ENCODE measurements at regions not wholly inside any gene's neighbourhood (a gene's known extent, or its start where the extent isn't known, plus 50 kb on each side); places are given as distances from the start of the nearest gene placed in this dataset.
"Not testable (repeated sequence)": the region's sequence is repeated elsewhere in the genome, so short reads cannot be mapped to it uniquely, and the experiment has no call there.

DNA sequence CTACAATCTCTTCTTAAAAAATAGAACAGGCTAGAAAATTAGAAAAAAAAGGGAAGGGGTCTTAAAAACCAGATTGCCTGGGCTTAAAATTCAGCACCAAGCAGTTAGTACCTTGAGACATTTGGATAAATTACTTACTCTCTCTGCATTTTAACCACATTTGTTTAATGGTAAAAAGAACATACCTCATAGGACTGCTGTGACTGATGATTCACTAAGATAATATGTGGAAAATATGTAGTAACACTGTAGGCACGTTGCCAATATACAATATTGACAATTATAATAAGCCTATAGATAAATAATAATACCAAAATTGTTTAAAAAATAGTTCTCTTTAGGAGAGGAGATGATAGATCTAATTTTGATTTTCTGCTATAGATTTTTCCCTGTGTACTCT is 750.4 kb downstream of the TENT5A start:
- DNase-seq (ENCODE audit: low spot score), result no peak

DNA sequence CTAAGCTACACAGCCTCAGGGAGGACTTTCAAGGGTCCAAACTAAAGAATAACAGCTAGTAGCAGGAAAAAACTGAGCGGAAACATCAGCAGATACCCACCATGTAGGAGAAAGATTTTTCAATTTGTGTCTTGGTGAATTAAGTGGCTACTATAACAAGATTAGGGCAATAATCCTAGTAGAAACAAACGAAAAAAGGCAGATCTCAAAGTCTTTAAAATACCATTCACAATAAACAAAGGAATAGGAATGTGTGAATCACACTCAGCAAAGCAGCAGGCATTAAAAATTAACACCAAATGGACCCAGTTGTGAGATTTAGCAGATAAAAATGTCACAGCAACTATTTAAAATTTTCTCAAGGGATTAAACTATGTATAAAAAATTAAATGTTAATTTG is 761.2 kb downstream of the TENT5A start:
- DNase-seq (ENCODE audit: low spot score), result no peak

DNA sequence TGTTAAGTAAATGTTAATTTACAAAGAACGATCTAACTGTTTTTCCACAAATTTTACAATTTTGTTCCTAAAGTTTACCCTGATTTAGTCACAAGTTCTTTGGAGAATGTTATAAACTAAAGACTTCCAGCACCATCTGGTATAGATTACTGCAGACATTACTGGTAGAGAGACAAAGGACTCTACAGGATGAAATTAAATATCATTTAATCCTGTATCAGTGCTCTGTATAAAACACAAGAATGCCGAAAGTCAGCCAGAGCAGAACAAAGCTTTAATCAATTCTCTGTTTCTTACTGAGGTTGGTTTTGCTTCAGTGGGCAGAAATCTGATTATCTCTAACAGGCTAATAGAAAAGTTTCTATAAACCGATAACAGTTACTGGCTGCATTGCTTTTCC is 763.6 kb downstream of the TENT5A start:
- no peak for DNase-seq (ENCODE audit: low spot score)

DNA sequence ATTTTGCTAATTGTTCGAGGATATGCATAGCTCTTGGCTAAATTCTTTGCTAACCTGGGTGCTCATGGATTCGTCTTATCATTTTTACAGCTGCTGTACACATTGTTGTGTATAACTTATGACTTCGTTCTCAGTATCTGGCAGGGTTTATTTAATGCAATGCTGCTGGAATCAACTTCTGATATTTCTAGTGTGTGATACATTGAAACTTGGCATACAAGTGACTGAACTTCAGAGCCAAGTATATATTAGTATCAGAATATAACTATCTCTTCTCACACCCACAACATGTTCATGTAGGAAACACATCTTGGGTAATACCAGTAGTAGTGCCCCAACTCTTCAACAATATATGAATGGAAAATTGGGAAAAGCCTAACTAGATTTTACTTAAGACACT is 764.2 kb downstream of the TENT5A start:
- DNase-seq (ENCODE audit: low spot score), result no peak

DNA sequence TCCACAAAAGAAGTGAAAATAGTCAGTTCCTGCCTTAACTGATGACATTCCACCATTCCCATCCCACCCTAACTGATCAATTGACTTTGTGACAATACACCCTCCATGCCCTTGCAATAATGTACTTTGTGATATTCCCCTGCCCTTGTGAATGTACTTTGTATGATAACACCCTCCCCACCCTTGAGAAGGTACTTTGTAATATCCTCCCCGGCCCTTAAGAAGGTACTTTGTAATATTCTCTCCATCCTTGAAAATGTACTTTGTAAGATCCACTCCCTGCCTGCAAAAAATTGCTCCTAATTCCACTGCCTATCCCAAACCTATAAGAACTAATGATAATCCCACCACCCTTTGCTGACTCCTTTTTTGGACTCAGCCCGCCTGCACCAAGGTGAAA is 771.3 kb downstream of the TENT5A start:
- not testable (repeated sequence) for DNase-seq (ENCODE audit: low spot score)

DNA sequence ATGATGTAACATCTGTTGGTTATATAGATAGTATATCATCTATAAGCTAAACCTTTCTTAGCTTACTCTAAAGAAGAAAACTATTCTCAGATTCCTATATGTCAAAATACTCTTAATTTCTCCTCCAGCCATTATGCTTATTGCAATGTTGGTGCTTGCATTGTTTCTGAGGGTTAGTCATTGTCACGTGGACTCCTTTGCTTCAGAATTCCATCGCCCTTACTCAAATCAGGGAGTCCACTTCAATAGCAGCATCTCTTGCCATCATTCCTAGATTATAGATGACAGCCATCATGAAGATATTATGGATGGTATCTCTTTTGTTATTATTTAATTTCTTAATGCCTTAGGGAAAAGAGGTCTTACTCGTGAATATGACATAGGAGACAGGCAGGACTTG is 776.1 kb downstream of the TENT5A start:
- DNase-seq (ENCODE audit: low spot score), result no peak

DNA sequence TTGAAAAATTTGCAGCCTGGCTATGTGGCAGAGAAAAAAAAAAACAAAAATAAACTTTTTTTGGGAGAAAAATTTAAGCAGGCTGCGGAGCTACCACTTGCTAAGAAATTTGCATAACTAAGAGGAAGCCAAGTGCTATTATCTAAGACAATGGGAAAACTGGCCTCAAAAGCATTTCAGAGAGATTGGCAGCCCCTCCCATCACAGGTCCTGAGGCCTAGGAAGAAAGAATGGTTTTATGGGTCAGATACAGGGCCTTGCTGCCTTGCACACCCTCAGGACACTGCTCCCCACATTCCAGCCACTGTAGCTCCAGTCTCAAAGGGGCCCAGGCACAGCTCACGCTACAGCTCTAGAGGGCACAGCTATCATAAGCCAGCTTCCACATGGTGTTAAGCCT is 777.9 kb downstream of the TENT5A start:
- no peak for DNase-seq (ENCODE audit: low spot score)

DNA sequence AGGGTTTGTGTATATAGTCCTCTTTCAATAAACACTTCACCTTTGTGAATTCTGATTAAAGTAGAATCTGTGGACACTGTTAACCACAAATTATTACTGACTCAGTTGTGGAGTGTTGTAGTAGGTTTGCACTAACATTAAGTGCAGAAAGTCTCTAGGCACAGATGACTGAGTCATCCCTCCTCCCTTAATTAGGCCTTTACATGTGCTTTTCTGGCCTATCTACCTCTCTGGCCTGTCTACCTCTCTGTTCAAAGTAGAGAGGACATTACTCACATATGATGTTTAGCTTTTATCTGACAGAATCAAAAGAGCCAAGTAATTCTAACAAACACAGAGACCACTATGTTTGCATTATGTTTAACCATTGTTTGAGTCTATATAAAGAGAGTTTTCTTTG is 783.0 kb downstream of the TENT5A start:
- DNase-seq (ENCODE audit: low spot score), result no peak

DNA sequence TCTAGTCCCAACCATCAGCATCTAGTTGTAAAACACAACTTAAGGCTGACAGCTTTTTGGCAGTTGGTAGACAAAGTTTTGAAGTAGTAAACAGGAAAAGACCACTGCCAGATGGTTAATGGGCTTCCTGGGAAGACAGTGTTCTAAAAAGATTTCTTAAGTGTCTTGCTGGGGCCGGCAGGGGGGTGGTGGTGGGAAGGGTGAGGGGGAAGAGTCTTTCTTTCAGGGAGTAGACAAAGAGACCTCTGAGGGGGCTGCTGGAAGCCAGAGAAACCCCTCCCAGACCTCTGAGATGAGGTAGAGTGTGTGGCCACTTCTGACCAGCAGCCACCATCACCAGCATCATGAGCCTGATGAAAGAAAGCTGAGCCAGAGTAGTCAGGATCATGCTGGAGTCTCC is 784.9 kb downstream of the TENT5A start:
- peak; percentile 1 for DNase-seq (ENCODE audit: low spot score)

DNA sequence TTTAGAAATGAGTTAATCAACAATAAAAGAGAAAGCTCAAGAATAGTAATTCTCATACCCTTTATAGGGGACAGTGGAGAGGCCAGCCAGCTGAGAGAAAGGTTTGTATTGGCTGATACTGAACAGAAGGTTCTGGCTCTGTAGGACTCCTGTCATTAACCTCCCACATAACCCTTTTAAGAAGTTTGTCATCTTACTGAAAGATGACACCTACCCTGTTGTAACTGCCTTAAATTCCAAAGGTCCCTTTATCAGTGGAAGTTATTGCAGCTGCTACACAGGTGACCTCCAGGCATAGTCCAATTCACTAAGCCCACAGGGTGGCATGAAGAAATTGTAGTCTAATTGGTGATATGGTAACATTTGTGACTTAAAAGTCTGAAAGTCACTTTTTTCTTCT is 790.1 kb downstream of the TENT5A start:
- DNase-seq (ENCODE audit: low spot score), result peak; percentile 8

DNA sequence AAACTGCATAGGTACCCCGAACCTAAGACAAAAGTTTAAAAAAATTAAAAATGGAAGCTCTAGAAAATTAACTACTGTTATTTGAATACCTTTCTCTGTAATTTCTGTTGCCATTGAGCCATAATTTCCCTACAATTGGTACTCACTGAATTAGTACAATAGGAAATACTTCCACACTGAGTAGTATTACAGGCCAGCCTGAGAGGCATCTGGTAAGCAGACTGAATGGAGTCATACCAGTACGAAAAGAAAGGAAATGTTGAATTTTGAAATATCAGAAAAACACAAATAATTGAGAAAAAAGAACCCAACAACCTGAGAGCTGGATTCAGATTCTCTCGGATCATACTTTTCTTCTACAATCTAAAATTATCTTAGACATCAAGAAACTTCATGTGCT is 791.3 kb downstream of the TENT5A start:
- DNase-seq (ENCODE audit: low spot score), result no peak

DNA sequence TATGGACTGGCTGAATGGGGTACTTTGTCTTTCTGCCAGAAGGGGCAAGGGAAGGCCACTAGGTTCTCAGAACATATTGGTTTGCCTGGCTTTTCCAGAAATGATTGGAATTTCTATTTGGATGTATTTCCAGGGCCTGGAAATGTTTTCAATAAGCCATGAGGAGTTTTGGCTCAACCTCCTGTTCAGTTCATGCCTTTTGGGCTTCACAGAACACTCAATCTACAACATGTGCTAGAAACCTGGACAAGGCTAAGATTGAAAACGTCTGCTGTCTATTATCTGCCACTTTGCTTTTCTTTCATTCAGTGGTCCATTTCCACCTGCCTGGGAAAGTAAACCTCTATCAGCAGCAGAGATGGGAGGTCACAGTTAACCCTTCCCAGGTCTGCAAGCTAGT is 793.4 kb downstream of the TENT5A start:
- DNase-seq (ENCODE audit: low spot score), result no peak

DNA sequence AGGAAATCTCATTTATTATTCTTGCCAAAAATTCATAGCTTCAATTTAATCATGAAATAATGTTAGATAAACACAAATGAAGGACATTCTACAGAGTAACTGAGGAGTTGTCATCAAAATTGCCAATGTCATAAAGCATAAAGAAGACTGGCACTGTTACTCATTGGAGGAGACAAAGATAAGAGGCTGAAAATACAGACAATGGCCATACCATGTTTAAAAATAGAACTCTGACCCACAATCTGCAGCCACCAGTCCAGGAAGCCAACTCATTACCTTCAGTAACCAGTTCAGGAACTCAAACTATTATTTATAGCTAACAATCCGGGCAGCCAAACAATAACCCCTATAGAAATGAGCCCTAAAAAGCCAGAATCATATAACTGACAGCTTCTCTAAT is 795.6 kb downstream of the TENT5A start:
- DNase-seq (ENCODE audit: low spot score), result no peak

DNA sequence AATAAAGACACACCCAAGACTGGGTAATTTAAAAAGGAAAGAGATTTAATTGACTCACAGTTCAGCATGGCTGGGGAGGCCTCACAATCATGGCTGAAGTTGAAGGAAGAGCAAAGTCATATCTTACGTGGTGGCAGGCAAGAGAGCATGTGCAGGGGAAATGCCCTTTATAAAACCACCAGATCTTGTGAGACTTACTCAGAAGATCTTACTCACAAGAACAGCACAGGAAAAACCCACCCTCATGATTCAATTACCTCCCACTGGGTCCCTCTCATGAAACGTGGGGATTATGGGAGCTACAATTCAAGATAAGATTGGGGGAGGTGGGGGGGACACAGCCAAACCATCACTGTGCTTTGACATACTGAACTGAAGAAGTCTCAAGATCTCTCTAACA is 800.0 kb downstream of the TENT5A start:
- DNase-seq (ENCODE audit: low spot score), result not testable (repeated sequence)

DNA sequence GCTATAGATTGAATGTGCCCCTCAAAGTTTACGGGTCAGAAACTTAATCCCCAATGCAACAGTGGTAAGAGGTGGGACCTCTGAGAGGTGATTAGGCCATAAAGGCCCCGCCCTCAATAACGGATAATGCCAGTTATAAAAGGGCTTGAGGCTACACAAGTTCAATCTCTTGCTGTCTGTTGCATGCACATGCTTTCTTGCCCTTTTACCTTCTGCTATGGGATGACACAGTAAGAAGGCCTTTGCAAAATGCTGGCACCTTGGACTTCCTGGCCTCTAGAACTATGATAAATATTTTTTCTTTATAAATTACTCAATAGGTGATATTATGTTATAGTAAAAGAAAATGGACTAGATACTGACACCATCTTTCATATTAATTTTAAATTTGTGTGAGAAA is 806.1 kb downstream of the TENT5A start:
- DNase-seq (ENCODE audit: low spot score), result no peak

DNA sequence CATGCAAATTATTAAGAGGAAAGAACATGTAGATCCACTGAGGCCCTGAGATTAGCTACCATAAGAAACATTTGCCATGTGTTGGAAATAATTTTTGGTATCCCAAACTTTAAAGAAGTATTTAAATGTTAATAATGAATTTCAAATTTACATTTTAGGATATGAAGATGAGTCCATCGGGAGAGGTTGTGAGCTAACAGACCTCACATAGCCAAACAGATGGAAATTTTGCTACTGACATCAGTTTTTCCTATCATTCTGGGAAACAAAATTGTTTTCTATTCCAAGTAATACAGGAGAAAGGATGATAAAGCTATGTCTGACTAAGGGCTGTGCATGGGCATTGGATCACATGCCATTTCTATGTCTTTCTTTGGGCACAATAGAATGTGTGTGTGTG is 809.6 kb downstream of the TENT5A start:
- no peak for DNase-seq (ENCODE audit: low spot score)

DNA sequence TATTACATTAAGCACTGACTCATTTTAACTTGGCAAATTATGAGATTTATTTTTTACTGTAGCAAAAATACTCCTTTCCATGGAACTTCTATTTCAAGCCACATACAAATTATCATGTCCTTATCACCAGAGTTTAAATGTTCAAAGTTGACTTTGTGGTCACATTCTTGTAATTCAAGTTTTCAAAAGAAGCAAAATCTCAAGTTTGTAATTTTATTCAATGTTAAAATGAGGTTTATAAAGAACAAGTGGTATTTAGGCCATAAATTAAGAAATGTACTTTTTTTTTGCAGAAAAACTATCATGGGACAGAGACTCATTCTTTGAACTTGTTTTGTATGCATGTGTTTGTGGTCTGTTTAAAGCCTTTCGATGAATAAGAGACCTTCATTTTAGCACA is 811.5 kb downstream of the TENT5A start:
- DNase-seq (ENCODE audit: low spot score), result no peak

DNA sequence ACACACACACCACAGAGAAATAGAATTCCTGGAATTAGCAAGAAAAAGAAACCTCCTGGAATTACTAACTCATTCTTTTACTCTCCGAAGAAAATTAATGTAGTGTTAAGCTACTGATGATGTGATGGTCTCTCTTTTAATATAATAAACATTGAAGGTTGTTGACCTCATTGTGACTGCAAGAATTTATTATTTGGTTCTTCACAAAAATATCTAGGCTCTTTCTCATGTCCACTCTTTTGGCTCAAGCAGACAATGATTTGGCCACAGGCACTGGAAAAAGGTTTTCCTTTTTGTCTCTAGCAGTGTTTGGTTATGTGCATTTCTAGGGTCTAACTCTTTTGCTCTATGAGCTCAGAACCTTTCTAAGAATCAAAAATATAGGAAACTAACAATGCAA is 811.9 kb downstream of the TENT5A start:
- no peak for DNase-seq (ENCODE audit: low spot score)

DNA sequence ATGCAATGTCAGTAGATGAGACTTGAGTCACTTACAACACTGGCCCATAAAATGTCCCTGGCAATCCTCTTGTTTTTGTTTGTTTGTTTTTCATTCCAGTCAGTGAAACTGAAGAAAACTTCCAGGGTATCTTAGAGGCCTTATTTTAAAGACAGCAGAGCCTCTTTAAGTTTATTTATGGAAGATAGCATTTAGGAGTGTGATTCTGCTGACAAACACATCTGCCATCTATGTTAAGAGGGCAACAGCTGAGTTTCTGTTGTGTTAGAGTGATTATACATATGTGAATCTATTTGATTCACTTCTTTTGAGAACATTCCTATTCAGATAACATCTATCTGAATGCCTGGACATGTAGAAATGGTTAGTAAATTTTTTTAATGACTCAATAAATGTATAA is 812.6 kb downstream of the TENT5A start:
- DNase-seq (ENCODE audit: low spot score), result no peak

DNA sequence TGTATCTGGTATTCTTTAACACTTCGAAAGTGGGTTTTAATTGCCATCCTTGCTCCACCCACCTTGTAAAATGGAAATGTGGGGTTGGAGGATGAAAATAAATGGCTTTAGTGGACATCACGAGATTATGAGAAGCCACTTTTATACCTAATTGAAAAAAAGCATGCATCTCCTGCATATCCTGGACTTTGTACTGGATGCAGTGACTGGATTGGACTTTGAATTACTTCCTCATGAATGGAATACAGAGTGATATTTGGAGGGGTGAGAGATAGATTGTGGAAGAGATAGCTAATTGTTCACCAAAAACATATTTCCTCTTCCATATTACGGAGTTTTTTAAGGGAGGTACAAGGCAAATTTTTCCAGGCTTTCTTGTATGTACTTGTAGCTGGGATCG is 813.0 kb downstream of the TENT5A start:
- DNase-seq (ENCODE audit: low spot score), result no peak

DNA sequence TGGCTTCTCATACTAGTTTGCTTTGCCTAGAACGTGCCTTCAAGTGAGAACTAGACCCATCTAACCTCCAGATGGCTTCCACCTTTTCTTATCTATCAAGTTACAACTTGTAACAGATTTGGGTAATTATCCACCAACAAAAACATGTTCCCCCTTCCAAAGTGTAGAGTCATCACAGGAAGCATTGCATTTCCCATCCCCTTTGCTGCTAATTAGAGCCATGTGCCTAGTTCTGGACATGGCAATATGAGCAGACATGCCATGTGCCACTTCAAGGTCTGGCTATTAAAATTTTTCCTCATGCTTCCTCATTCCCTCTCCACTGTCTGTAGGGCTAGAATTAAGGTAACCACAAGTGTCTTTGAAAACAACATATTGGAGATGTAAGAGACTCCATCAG is 814.4 kb downstream of the TENT5A start:
- DNase-seq (ENCODE audit: low spot score), result no peak

DNA sequence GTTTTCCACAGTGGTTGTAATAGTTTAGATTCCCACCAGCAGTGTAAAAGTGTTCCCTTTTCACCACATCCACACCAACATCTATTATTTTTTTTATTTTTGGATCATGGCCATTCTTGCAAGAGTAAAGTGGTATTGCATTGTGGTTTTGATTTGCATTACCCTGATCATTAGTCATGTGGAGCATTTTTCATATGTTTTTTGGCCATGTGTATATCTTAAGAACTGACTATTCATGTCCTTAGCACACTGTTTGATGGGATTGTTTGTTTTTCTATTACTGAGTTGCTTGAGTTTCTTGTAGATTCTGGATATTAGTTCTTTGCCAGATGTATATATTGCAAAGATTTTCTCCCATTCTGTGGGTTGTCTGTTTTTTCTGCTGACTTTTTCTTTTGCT is 820.1 kb downstream of the TENT5A start:
- DNase-seq (ENCODE audit: low spot score), result no peak

DNA sequence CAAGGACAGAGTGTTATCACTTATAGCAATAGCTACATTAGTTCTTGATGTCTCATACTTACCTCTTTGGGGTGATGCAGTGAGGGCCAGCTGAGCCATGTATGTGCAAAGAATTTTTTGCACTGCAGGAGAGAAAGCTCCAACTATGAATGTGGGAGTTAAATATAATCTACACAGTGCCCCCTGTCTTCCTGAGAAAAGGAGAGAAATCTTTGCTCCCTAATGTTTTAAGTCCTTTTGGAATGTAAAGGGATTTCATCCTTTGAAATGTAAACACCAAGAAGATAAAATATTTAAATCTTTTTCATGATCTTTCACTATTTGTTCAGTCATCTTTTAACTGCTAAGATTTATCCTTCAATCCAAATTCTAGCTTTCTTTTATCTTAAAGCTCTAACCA is 822.1 kb downstream of the TENT5A start:
- DNase-seq (ENCODE audit: low spot score), result no peak

DNA sequence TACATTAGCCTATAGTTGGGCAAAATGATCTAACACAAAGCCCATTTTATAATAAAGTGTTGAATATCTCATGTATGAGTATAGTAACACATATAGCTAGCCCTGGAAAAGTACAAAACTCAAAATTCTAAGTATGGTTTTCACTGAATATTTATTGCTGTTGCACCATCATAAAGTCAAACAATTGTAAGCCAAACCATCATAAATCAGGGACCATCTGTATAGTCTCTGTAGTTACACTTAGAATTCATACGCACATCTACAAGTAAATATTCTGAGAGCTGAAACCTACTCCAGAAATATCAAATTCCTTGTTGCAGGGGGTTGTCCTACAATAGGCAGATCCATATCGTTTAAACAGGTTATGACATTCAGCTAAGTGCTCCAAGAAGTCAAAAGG is 817.3 kb downstream of the BCKDHB start:
- no peak for DNase-seq (ENCODE audit: low spot score)

DNA sequence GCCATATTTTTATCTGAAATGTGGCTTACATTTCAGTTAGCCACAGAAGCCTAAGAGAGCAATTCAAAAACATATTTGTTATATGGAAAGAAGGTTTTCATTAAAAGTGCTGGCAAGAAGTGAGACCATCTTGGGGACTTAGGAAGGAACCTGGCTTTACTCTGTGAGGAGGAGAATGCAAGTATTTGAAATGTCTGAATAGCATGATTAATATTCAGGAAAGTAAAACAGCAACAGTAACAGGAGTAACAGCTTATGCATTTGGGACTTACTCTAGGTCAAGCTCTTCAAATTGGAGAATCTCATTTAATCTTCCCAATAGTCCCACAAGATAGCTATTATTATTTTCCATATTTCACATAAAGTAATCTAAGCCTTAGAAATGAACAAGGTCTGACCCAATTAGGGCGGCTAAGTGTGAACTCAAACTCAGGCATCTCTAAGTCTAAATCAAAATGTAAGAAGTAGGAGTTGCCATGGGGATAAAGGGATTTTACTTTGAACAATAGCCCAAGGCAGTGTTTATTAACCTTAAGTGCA is 816.5 kb downstream of the BCKDHB start:
- DNase-seq (ENCODE audit: low spot score), result no peak

Measured in HuH-7 (cell line).